IMR-90 (cell line): ENCODE measurements at regions not wholly inside any gene's neighbourhood (a gene's known extent, or its start where the extent isn't known, plus 50 kb on each side); places are given as distances from the start of the nearest gene placed in this dataset.

Experiments used
- ATAC-seq: fragments of 200-7000 bp; cut with Tn5 transposase; 2 replicates; pipeline ENCODE4 v1.9.1; 2020; ENCODE audit warnings: low read depth, mild to moderate bottlenecking, moderate library complexity
- BruUV-seq: library from RNA; stranded (reverse); fragments of 400-500 nt; replicated peaks from 2 replicates; lab custom pipeline; 2021; lab: Mats Ljungman, UMichigan
- CTCF ChIA-PET: fragments of 300-600 bp; formaldehyde crosslinking; extraction: SDS; loops from one replicate; lab custom pipeline; 2021; ENCODE audit warnings: antibody characterized with exemption; lab: Yijun Ruan, JAX
- POLR2A ChIA-PET: fragments of 300-600 bp; sonication (Branson Sonifier 250); formaldehyde crosslinking; loops from one replicate; lab custom pipeline; 2022; ENCODE audit warnings: antibody characterized with exemption; ENCODE audit not compliant: unreplicated experiment; lab: Charles Lee
- DNase-seq: peaks from one replicate; pipeline ENCODE4 v3.0.0; 2013
- H2AFZ ChIP-seq: replicated peaks from 2 replicates; pipeline ENCODE3; 2013; ENCODE audit warnings: low read length, mild to moderate bottlenecking; ENCODE audit not compliant: poor library complexity
- H2AK5ac ChIP-seq: 2 replicates; pipeline ENCODE4 v1.6.1; 2013; ENCODE audit warnings: low read depth, low read length, inconsistent platforms
- H2AK9ac ChIP-seq: replicated peaks from 2 replicates; pipeline ENCODE3; 2013; ENCODE audit warnings: mild to moderate bottlenecking, low read depth, low read length, moderate library complexity; ENCODE audit not compliant: poor library complexity
- H2BK120ac ChIP-seq: 2 replicates; pipeline ENCODE4 v1.6.1; 2013; ENCODE audit warnings: low read depth, low read length, inconsistent platforms
- H2BK15ac ChIP-seq: 3 replicates; pipeline ENCODE4 v1.6.1; 2013; ENCODE audit warnings: low read depth, low read length, inconsistent platforms
- H2BK20ac ChIP-seq: 2 replicates; pipeline ENCODE4 v1.6.1; 2013; ENCODE audit warnings: low read depth, mild to moderate bottlenecking, inconsistent platforms, low read length, moderate library complexity
- H2BK5ac ChIP-seq: 2 replicates; pipeline ENCODE4 v1.6.1; 2013; ENCODE audit warnings: mild to moderate bottlenecking, low read depth, low read length, inconsistent platforms; ENCODE audit not compliant: poor library complexity, severe bottlenecking
- H3K14ac ChIP-seq: replicated peaks from 2 replicates; pipeline ENCODE4 v1.6.1; 2013; ENCODE audit warnings: low read depth, low read length, inconsistent platforms
- H3K18ac ChIP-seq: 2 replicates; pipeline ENCODE4 v1.6.1; 2013; ENCODE audit warnings: low read depth, low read length, control low read depth
- H3K23ac ChIP-seq: 2 replicates; pipeline ENCODE4 v1.6.1; 2013; ENCODE audit warnings: low read depth, low read length, inconsistent platforms
- H3K27ac ChIP-seq: 2 replicates; pipeline ENCODE4 v1.5.1; 2013; ENCODE audit warnings: mild to moderate bottlenecking, control low read depth, low read length; ENCODE audit not compliant: insufficient read depth
- H3K27me3 ChIP-seq: 2 replicates; pipeline ENCODE4 v1.6.1; 2013; ENCODE audit warnings: low read length; ENCODE audit not compliant: control insufficient read depth, insufficient read depth
- H3K36me3 ChIP-seq: 2 replicates; pipeline ENCODE4 v1.6.1; 2013; ENCODE audit warnings: low read length, mixed read lengths; ENCODE audit not compliant: control insufficient read depth, insufficient read depth
- H3K4ac ChIP-seq: 2 replicates; pipeline ENCODE4 v1.6.1; 2013; ENCODE audit warnings: low read depth, low read length, inconsistent platforms
- H3K4me1 ChIP-seq: 2 replicates; pipeline ENCODE4 v1.6.1; 2013; ENCODE audit warnings: low read length, mixed read lengths; ENCODE audit not compliant: control insufficient read depth, insufficient read depth
- H3K4me2 ChIP-seq: 2 replicates; pipeline ENCODE4 v1.6.1; 2013; ENCODE audit warnings: low read depth, mild to moderate bottlenecking, control low read depth, low read length, moderate library complexity
- H3K4me3 ChIP-seq: 2 replicates; pipeline ENCODE4 v1.5.1; 2013; ENCODE audit warnings: low read depth, mild to moderate bottlenecking, control low read depth, low read length, moderate library complexity; ENCODE audit not compliant: insufficient read depth
- H3K56ac ChIP-seq: 2 replicates; pipeline ENCODE4 v1.6.1; 2013; ENCODE audit warnings: low read length, inconsistent platforms; ENCODE audit not compliant: insufficient read depth; ENCODE audit errors: extremely low read depth
- H3K79me1 ChIP-seq, 2 experiments: 2 replicates each; pipeline ENCODE4 v1.6.1; 2013; ENCODE audit warnings: low read length in 2 of 2, inconsistent platforms in 1 of 2, low read depth in 1 of 2
- H3K9ac ChIP-seq: 2 replicates; pipeline ENCODE4 v1.6.1; 2013; ENCODE audit warnings: low read depth, low read length, control low read depth
- H3K9me1 ChIP-seq: 2 replicates; pipeline ENCODE4 v1.6.1; 2013; ENCODE audit warnings: low read length, inconsistent platforms; ENCODE audit not compliant: insufficient read depth
- H3K9me3 ChIP-seq: 2 replicates; pipeline ENCODE4 v1.6.1; 2013; ENCODE audit warnings: low read length; ENCODE audit not compliant: control insufficient read depth, insufficient read depth
- H4K20me1 ChIP-seq: 2 replicates; pipeline ENCODE4 v1.6.1; 2013; ENCODE audit warnings: low read length, inconsistent platforms; ENCODE audit not compliant: insufficient read depth
- H4K5ac ChIP-seq: 2 replicates; pipeline ENCODE4 v1.6.1; 2013; ENCODE audit warnings: mild to moderate bottlenecking, low read depth, low read length, control low read depth
- H4K8ac ChIP-seq, 2 experiments: 2 replicates each; pipeline ENCODE4 v1.6.1; 2013; ENCODE audit warnings: low read depth in 2 of 2, low read length in 2 of 2, control low read depth in 1 of 2, inconsistent platforms in 1 of 2
- H4K91ac ChIP-seq: 2 replicates; pipeline ENCODE4 v1.6.1; 2013; ENCODE audit warnings: low read depth, low read length, inconsistent platforms; ENCODE audit not compliant: insufficient read depth
- BHLHE40 ChIP-seq: fragments of 150-350 bp; IDR thresholded peaks from 2 replicates; pipeline ENCODE4 v1.6.1; 2016; ENCODE audit warnings: mild to moderate bottlenecking, low read depth, low read length
- CEBPB ChIP-seq: IDR thresholded peaks from 2 replicates; pipeline ENCODE4 v1.6.1; 2012; ENCODE audit warnings: low read depth, low read length, improper control_type of control experiment
- CTCF ChIP-seq: conservative IDR thresholded peaks from 2 replicates; pipeline ENCODE4 v1.5.1; 2012; ENCODE audit warnings: mild to moderate bottlenecking, low read depth, low read length, improper control_type of control experiment
- ELK1 ChIP-seq: fragments of 150-350 bp; IDR thresholded peaks from 2 replicates; pipeline ENCODE4 v1.6.1; 2016; ENCODE audit warnings: low read depth, mild to moderate bottlenecking, low read length, moderate library complexity, borderline replicate concordance
- FOS ChIP-seq: fragments of 150-350 bp; IDR thresholded peaks from 2 replicates; pipeline ENCODE4 v1.6.1; 2016; ENCODE audit warnings: low read depth, low read length
- MAFK ChIP-seq: IDR thresholded peaks from 2 replicates; pipeline ENCODE4 v1.6.1; 2012; ENCODE audit warnings: low read depth, low read length, improper control_type of control experiment
- MAZ ChIP-seq: IDR thresholded peaks from 2 replicates; pipeline ENCODE4 v1.6.1; 2012; ENCODE audit warnings: low read depth, mild to moderate bottlenecking, low read length, improper control_type of control experiment, moderate library complexity, borderline replicate concordance
- MXI1 ChIP-seq: IDR thresholded peaks from 2 replicates; pipeline ENCODE4 v1.6.1; 2012; ENCODE audit warnings: low read depth, mild to moderate bottlenecking, low read length, moderate library complexity, borderline replicate concordance
- NFE2L2 ChIP-seq: fragments of 150-350 bp; IDR thresholded peaks from 2 replicates; pipeline ENCODE4 v1.6.1; 2016; ENCODE audit warnings: low read depth, mild to moderate bottlenecking, low read length
- POLR2A ChIP-seq: IDR thresholded peaks from 2 replicates; pipeline ENCODE4 v1.6.1; 2012; ENCODE audit warnings: mild to moderate bottlenecking, low read depth, low read length
- RAD21 ChIP-seq: IDR thresholded peaks from 2 replicates; pipeline ENCODE4 v1.6.1; 2012; ENCODE audit warnings: low read length, improper control_type of control experiment
- RCOR1 ChIP-seq: IDR thresholded peaks from 2 replicates; pipeline ENCODE4 v1.6.1; 2012; ENCODE audit warnings: mild to moderate bottlenecking, low read length, improper control_type of control experiment; ENCODE audit not compliant: insufficient replicate concordance
- RFX5 ChIP-seq: IDR thresholded peaks from 2 replicates; pipeline ENCODE4 v1.8.0; 2012; ENCODE audit warnings: low read depth, mild to moderate bottlenecking, low read length, moderate library complexity
- SMC3 ChIP-seq: fragments of 150-350 bp; IDR thresholded peaks from 2 replicates; pipeline ENCODE4 v1.6.1; 2016; ENCODE audit warnings: low read depth, mild to moderate bottlenecking, antibody characterized with exemption, low read length, moderate library complexity
- WGBS, 2 experiments: methylation state at CpG; one replicate each; pipeline versions ENCODE4 v1.1.5 to v1.1.7; 2013; ENCODE audit warnings: missing lambda C conversion rate in 2 of 2; ENCODE audit not compliant: insufficient read length in 1 of 2; ENCODE audit errors: extremely low coverage in 2 of 2; 5-methylcytosine and 5-hydroxymethylcytosine counted together
- dilution Hi-C: fragments of 300-500 bp; cut with HindIII; formaldehyde crosslinking; loops from one replicate; pipeline ENCODE4 v1.14.3; 2018; ENCODE audit warnings: low sequenced_read_pairs; ENCODE audit not compliant: unreplicated experiment
- in situ Hi-C: fragments of 300-500 bp; cut with MboI; formaldehyde crosslinking; loops from 3 replicates; pipeline ENCODE4 v1.14.3; 2019; ENCODE audit warnings: low sequenced_read_pairs, inconsistent platforms, mixed read lengths
- intact Hi-C: fragments of 100-400 bp; cut with micrococcal nuclease; formaldehyde crosslinking; loops from 2 replicates; pipeline ENCODE4 v1.10.0; 2022
- TF ChIP-seq, protein P1 (sequence below): fragments of 150-350 bp; IDR thresholded peaks from 2 replicates; pipeline ENCODE4 v1.6.1; 2017; ENCODE audit warnings: mild to moderate bottlenecking, antibody characterized with exemption, low read length, low read depth

DNA sequence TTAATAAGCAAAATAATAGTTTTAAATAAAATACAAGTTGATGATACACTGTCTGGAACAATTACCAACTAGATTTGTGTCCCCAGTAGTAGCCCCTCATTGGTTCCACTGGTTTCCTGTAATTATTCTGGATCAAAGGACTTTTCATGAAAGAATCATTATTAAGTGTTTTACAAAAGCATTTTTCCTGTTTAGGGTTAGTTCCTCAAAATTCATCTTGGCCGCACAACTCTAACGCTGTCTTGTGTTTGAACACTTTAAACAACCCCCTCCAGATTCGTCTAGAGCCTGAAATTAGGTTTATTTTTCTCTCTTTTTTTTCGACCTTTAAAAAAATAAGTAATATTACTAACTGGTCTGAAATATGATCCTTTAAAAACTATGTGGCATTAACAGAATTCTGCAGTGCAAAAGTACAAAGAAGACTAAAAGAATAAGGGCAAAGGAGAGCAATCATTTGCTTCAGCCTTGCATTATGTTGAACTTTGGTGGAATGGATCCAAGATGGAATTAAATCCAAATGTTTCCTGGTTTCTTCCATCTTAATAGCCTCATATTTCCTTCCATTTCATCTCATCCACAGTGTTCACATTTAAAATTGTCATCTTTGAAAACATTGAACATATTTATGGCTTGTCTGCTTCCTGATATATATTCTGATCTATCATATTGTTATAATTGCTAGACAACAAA lies 678.4 kb downstream of the IRS1 start:
- Histone ChIP-seq H3K4ac (no peak overlapping the region; the same call in 1 of the 2 replicates), H4K91ac (no peak overlapping the region), H3K9me3 (no peaks in the 10 kb centered on the region), H2AFZ (no peak overlapping the region), H3K36me3 (no peaks in the 10 kb centered on the region), H3K14ac (0 out of 2 replicates have a peak overlapping the region, but pooled peaks have one; percentile 14), H2AK5ac (peak overlapping the region; percentile 49; the same call in 1 of the 2 replicates), H3K4me3 (no peak overlapping the region), H2BK15ac (peak overlapping the region; percentile 84; the same call in 1 of the 3 replicates), H3K56ac (no peak overlapping the region), H3K9ac (no peak overlapping the region), H2BK5ac (peak overlapping the region; percentile 64), H3K27ac (no peak overlapping the region), H3K23ac (no peak overlapping the region), H4K8ac (peak overlapping the region in 1 of 2 experiments; percentile 62; a peak in 1 of 4 replicates), H3K4me1 (peaks cover 8% of the 10 kb centered on the region), H2BK120ac (peak overlapping the region; percentile 62), H3K27me3 (no peaks in the 10 kb centered on the region), H3K4me2 (peak overlapping the region; percentile 50; the same call in 1 of the 2 replicates), H3K79me1 (no peaks in the 10 kb centered on the region), H2BK20ac (peak overlapping the region; percentile 65; the same call in 1 of the 2 replicates), H2AK9ac (no peak overlapping the region), H3K9me1 (no peaks in the 10 kb centered on the region), H4K20me1 (no peaks in the 10 kb centered on the region), H3K18ac (peak overlapping the region; percentile 96), H4K5ac (peak overlapping the region; percentile 71; the same call in 1 of the 2 replicates)
- POLR2A ChIA-PET, result interaction anchor here (0.6 kb wide), 1 partner anchor 86 kb away, joined by 4 read pairs; no protein-coding TSS in a partner anchor
- no CpG with 5 or more reads among the region's 4 CpGs for WGBS, 2 experiments
- CTCF ChIA-PET, result interaction anchor here (0.6 kb wide), 1 partner anchor 18 kb away, joined by 3 read pairs; no protein-coding TSS in a partner anchor
- ATAC-seq, result no peak
- BruUV-seq, result no TSS peak
- intact Hi-C loops, result no loop called here
- DNase-seq, result peak; percentile 17
- dilution Hi-C loops, result no loop called here
- in situ Hi-C loops, result no loop called here
- TF ChIP-seq RFX5 (no peak), NFE2L2 (no peak), FOS (no peak), MAZ (no peak), MAFK (no peak), RAD21 (no peak), CTCF (no peak), MXI1 (no peak), POLR2A (no peak), RCOR1 (no peak), CEBPB (no peak), BHLHE40 (no peak), SMC3 (no peak), ELK1 (no peak)
- TF ChIP-seq, protein P1, sequence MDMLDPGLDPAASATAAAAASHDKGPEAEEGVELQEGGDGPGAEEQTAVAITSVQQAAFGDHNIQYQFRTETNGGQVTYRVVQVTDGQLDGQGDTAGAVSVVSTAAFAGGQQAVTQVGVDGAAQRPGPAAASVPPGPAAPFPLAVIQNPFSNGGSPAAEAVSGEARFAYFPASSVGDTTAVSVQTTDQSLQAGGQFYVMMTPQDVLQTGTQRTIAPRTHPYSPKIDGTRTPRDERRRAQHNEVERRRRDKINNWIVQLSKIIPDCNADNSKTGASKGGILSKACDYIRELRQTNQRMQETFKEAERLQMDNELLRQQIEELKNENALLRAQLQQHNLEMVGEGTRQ, result no peak
